ENCODE measurements at regions not wholly inside any gene's neighbourhood (a gene's known extent, or its start where the extent isn't known, plus 50 kb on each side); places are given as distances from the start of the nearest gene placed in this dataset.

DNA sequence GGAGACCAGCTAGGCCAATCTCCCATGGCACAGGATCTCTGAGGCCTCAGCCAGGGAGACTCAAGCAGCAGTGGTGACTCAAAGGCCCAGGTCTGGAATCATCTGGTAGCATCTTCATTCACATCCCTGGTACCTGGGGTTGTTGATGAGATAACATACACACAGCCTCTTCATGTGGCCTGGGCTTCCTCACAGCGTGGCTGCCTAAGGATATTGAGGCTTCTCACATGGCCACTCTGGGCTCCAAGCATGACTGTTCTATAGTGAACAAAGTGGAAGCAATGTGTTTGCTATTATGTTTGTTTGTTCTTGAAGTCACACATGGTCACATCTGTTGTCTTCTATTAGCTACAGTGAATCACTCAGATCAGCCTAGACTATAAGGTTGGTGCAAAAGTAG lies 584.1 kb downstream of the VRK1 start (continued):
- TF ChIP-seq, protein P1, sequence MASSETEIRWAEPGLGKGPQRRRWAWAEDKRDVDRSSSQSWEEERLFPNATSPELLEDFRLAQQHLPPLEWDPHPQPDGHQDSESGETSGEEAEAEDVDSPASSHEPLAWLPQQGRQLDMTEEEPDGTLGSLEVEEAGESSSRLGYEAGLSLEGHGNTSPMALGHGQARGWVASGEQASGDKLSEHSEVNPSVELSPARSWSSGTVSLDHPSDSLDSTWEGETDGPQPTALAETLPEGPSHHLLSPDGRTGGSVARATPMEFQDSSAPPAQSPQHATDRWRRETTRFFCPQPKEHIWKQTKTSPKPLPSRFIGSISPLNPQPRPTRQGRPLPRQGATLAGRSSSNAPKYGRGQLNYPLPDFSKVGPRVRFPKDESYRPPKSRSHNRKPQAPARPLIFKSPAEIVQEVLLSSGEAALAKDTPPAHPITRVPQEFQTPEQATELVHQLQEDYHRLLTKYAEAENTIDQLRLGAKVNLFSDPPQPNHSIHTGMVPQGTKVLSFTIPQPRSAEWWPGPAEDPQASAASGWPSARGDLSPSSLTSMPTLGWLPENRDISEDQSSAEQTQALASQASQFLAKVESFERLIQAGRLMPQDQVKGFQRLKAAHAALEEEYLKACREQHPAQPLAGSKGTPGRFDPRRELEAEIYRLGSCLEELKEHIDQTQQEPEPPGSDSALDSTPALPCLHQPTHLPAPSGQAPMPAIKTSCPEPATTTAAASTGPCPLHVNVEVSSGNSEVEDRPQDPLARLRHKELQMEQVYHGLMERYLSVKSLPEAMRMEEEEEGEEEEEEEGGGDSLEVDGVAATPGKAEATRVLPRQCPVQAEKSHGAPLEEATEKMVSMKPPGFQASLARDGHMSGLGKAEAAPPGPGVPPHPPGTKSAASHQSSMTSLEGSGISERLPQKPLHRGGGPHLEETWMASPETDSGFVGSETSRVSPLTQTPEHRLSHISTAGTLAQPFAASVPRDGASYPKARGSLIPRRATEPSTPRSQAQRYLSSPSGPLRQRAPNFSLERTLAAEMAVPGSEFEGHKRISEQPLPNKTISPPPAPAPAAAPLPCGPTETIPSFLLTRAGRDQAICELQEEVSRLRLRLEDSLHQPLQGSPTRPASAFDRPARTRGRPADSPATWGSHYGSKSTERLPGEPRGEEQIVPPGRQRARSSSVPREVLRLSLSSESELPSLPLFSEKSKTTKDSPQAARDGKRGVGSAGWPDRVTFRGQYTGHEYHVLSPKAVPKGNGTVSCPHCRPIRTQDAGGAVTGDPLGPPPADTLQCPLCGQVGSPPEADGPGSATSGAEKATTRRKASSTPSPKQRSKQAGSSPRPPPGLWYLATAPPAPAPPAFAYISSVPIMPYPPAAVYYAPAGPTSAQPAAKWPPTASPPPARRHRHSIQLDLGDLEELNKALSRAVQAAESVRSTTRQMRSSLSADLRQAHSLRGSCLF (CRISPR knock-in tag; IDR thresholded peaks at IDR 0.05; ENCODE audit: borderline replicate concordance) = no peak
- no peak for TF ChIP-seq ZNF263 (CRISPR knock-in tag; IDR thresholded peaks at IDR 0.05)
- TF ChIP-seq CREM (IDR thresholded peaks at IDR 0.05) = no peak
- TF ChIP-seq CREM (CRISPR knock-in tag; IDR thresholded peaks at IDR 0.05) = no peak

GRCh38 chr14:97382616-97383226 lies 585.5 kb downstream of the VRK1 start:
- no peak overlapping the region for H3K27ac ChIP-seq (ENCODE audit: extremely low read length, insufficient read depth, low read length)
- H3K4me3 ChIP-seq (replicated peaks in 1 of 3; ENCODE audit: insufficient read depth in 1 of 3, low read depth in 2 of 3, low read length in 3 of 3) = no peak overlapping the region
- H3K27me3 ChIP-seq (ENCODE audit: control insufficient read depth in 1 of 2, insufficient read depth in 2 of 2, low read length in 2 of 2) = no peaks in the 10 kb centered on the region; a peak in 1 of 5 replicates
- no TSS peak for BruUV-seq (replicated peaks)
- intact Hi-C loops (cut with micrococcal nuclease; ENCODE audit: unreplicated experiment) = no loop called here
- no peak for ATAC-seq
- in situ Hi-C loops (cut with HindIII; ENCODE audit: extremely low pct_ligation_motif_present, low pct_unique_long_range_greater_than_20kb) = no loop called here
- H3K4me2 ChIP-seq (ENCODE audit: low read depth, low read length) = no peak overlapping the region
- no peak overlapping the region for H2AFZ ChIP-seq (ENCODE audit: low read length)
- H3K9me3 ChIP-seq (ENCODE audit: low read length) = peaks cover 18% of the 10 kb centered on the region; the same call in 1 of the 2 replicates
- no peaks in the 10 kb centered on the region for H3K79me2 ChIP-seq (ENCODE audit: insufficient read depth, low read length)
- 2% methylated on average over 5 of the region's 5 CpGs for WGBS (ENCODE audit: low lambda C conversion rate)
- CTCF ChIA-PET (ENCODE audit: low intra/inter-chr PET ratio, low total read pairs) = no interaction called here
- no peak for DNase-seq (ENCODE audit: low spot score)
- FAIRE-seq = no peak
- POLR2A ChIA-PET = no interaction called here
- TF ChIP-seq MBNL3 (CRISPR knock-in tag; conservative IDR thresholded peaks at IDR 0.05) (no peak), SETDB1 (CRISPR knock-in tag; IDR thresholded peaks at IDR 0.05; ENCODE audit: borderline replicate concordance) (no peak), ZNF780A (CRISPR knock-in tag; IDR thresholded peaks at IDR 0.05) (no peak), TCF12 (IDR thresholded peaks at IDR 0.05) (no peak), TCF12 (CRISPR knock-in tag; IDR thresholded peaks at IDR 0.05) (no peak), ISL2 (CRISPR knock-in tag; IDR thresholded peaks at IDR 0.05) (no peak), BRCA1 (CRISPR knock-in tag; IDR thresholded peaks at IDR 0.05) (no peak), ZSCAN30 (CRISPR knock-in tag; IDR thresholded peaks at IDR 0.05) (no peak)
- H4K20me1 ChIP-seq (ENCODE audit: insufficient read depth, low read length) = no peaks in the 10 kb centered on the region
- no peaks in the 10 kb centered on the region for H3K4me1 ChIP-seq (ENCODE audit: insufficient read depth, low read length)
- no peak overlapping the region for H3K9ac ChIP-seq (ENCODE audit: insufficient read depth, low read depth, low read length)
- no peaks in the 10 kb centered on the region for H3K36me3 ChIP-seq (replicated peaks in 1 of 2; ENCODE audit: control insufficient read depth in 1 of 2, insufficient read depth in 2 of 2, low read length in 2 of 2)

Measured in HepG2 (cell line).